Natural killer cell (primary cell): ENCODE measurements at regions not wholly inside any gene's neighbourhood (a gene's known extent, or its start where the extent isn't known, plus 50 kb on each side); places are given as distances from the start of the nearest gene placed in this dataset.

Source experiments
- ATAC-seq, 3 donors: fragments of 150-1000 bp in 2 of 3; fragments of 200-7000 bp in 1 of 3; cut with Tn5 transposase; 1 replicate in 1 of 3; 2 replicates in 2 of 3; pipeline ENCODE4 v1.10.0; 2021; ENCODE audit warnings: mild to moderate bottlenecking in 2 of 3, moderate library complexity in 2 of 3
- DNase-seq, 2 donors: peaks; one replicate each; pipeline versions ENCODE4 v3.0.0 to v3.0.0-alpha.2; 2013 to 2021; ENCODE audit warnings: mixed read lengths in 1 of 2
- H3K27ac ChIP-seq: one replicate; pipeline ENCODE4 v1.5.1; 2013; ENCODE audit warnings: mild to moderate bottlenecking, low read length
- H3K27me3 ChIP-seq: one replicate; pipeline ENCODE4 v1.6.1; 2013; ENCODE audit warnings: low read length; ENCODE audit not compliant: control insufficient read depth, insufficient read depth
- H3K36me3 ChIP-seq: one replicate; pipeline ENCODE4 v1.6.1; 2013; ENCODE audit warnings: low read length; ENCODE audit not compliant: control insufficient read depth, insufficient read depth
- H3K4me1 ChIP-seq: one replicate; pipeline ENCODE4 v1.6.1; 2013; ENCODE audit warnings: low read length; ENCODE audit not compliant: control insufficient read depth, insufficient read depth
- H3K4me3 ChIP-seq: one replicate; pipeline ENCODE4 v1.5.1; 2013; ENCODE audit warnings: low read length
- H3K9me3 ChIP-seq: one replicate; pipeline ENCODE4 v1.6.1; 2013; ENCODE audit warnings: low read length; ENCODE audit not compliant: control insufficient read depth, insufficient read depth
- H3K27ac Mint-ChIP-seq, 2 donors: one replicate each; pipeline ENCODE4 v1.8.0; 2022; ENCODE audit warnings: mild to moderate bottlenecking in 2 of 2, mixed read lengths in 2 of 2, moderate library complexity in 1 of 2
- H3K27me3 Mint-ChIP-seq, 2 donors: one replicate each; pipeline ENCODE4 v1.8.0; 2022; ENCODE audit warnings: low read depth in 2 of 2, mixed read lengths in 2 of 2
- H3K36me3 Mint-ChIP-seq: one replicate; pipeline ENCODE4 v1.8.0; 2022; ENCODE audit warnings: mixed read lengths
- H3K4me1 Mint-ChIP-seq, 2 donors: one replicate each; pipeline ENCODE4 v1.8.0; 2022; ENCODE audit warnings: mixed read lengths in 2 of 2
- H3K4me3 Mint-ChIP-seq: one replicate; pipeline ENCODE4 v1.8.0; 2022; ENCODE audit warnings: mild to moderate bottlenecking, moderate library complexity, mixed read lengths
- H3K9me3 Mint-ChIP-seq, 2 donors: one replicate each; pipeline ENCODE4 v1.8.0; 2022; ENCODE audit warnings: mixed read lengths in 2 of 2
- WGBS: methylation state at CpG from one replicate; pipeline ENCODE4 v1.1.7; 2013; ENCODE audit warnings: missing lambda C conversion rate; ENCODE audit not compliant: insufficient coverage; 5-methylcytosine and 5-hydroxymethylcytosine counted together
- intact Hi-C: fragments of 100-400 bp; cut with micrococcal nuclease; formaldehyde crosslinking; loops from one replicate; pipeline ENCODE4 v1.14.2; 2022
- TF ChIP-seq, protein P1 (sequence below): fragments of 200-600 bp; IDR thresholded peaks from one replicate; pipeline ENCODE4 v1.8.0; 2022; ENCODE audit warnings: antibody characterized with exemption

DNA sequence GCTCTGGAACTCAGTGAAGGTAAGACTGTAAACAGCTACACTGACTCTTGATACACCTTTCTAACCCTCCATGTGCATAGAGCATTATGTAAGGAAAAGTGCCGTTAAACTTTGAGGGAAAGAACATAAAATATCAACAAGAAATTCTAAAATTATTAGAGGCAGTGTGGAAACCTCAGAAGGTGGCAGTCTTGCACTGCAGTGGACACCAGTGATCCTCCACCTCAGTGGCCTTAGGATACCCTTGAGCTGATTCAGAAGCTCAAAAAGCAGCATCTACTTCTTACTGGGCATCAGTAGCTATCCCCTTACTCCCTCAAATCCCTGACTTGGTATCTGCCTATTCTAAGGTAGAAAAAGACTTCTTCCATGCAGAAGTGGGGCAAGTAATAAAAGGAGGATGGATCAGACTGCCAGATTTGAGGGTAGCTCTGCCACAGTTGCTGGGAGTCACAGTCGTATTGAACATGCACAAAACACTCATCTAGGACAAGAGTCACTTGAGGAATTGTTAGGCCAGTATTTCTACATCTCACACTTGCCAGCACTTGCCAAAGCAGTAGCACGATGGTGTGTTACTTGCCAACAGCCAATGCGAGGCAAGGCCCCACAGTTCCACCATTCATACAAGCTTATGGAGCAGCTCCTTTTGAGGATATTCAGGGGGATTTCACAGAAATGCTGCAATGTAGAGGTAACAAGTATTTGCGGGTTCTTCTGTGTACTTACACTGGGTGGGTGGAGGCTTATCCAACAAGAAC lies 529.4 kb upstream of the TSPY4 start:
- Mint-ChIP-seq H3K4me1 (no peaks in the 10 kb centered on the region), H3K4me3 (no peak overlapping the region), H3K9me3 (no peaks in the 10 kb centered on the region), H3K27ac (no peak overlapping the region), H3K27me3 (no peaks in the 10 kb centered on the region), H3K36me3 (no peaks in the 10 kb centered on the region)
- Histone ChIP-seq H3K4me3 (no peak overlapping the region), H3K36me3 (no peaks in the 10 kb centered on the region), H3K27me3 (no peaks in the 10 kb centered on the region), H3K27ac (no peak overlapping the region), H3K4me1 (no peaks in the 10 kb centered on the region), H3K9me3 (no peaks in the 10 kb centered on the region)
- TF ChIP-seq, protein P1, sequence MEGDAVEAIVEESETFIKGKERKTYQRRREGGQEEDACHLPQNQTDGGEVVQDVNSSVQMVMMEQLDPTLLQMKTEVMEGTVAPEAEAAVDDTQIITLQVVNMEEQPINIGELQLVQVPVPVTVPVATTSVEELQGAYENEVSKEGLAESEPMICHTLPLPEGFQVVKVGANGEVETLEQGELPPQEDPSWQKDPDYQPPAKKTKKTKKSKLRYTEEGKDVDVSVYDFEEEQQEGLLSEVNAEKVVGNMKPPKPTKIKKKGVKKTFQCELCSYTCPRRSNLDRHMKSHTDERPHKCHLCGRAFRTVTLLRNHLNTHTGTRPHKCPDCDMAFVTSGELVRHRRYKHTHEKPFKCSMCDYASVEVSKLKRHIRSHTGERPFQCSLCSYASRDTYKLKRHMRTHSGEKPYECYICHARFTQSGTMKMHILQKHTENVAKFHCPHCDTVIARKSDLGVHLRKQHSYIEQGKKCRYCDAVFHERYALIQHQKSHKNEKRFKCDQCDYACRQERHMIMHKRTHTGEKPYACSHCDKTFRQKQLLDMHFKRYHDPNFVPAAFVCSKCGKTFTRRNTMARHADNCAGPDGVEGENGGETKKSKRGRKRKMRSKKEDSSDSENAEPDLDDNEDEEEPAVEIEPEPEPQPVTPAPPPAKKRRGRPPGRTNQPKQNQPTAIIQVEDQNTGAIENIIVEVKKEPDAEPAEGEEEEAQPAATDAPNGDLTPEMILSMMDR = no peak
- DNase-seq = no peak
- 86% methylated on average over 3 of the region's 5 CpGs for WGBS
- no peak for ATAC-seq
- intact Hi-C loops = no loop called here

DNA sequence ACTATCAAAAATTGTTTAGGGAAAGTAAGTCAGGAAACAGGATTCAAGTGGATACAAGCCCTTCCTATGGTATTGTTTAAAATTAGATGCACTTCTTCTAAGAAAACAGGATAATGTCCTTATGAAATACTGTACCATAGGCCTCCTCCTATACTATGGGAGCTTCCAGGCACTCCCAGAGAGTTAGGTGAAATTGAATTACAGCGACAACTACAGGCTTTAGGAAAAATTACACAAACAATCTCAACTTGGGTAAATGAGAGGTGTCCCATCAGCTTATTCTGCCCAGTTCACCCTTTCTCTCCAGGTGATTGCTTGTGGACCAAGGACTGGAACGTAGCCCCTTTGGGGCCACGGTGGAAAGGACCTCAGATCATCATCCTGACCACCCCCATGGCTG lies 528.7 kb upstream of the TSPY4 start:
- Mint-ChIP-seq H3K36me3 (no peaks in the 10 kb centered on the region), H3K4me1 (no peaks in the 10 kb centered on the region), H3K27me3 (no peaks in the 10 kb centered on the region), H3K4me3 (no peak overlapping the region), H3K27ac (no peak overlapping the region), H3K9me3 (peaks cover 0 to 2% of the 10 kb centered on the region in 2 donors)
- no peak overlapping the region for H3K4me3 ChIP-seq
- H3K27me3 ChIP-seq = no peaks in the 10 kb centered on the region
- no peak overlapping the region for H3K27ac ChIP-seq
- DNase-seq (no peak), ATAC-seq (no peak)
- 5% methylated on average over 3 of the region's 3 CpGs for WGBS
- TF ChIP-seq, protein P1 = no peak
- H3K4me1 ChIP-seq = no peaks in the 10 kb centered on the region
- intact Hi-C loops = no loop called here
- no peaks in the 10 kb centered on the region for H3K9me3 ChIP-seq
- H3K36me3 ChIP-seq = no peaks in the 10 kb centered on the region

DNA sequence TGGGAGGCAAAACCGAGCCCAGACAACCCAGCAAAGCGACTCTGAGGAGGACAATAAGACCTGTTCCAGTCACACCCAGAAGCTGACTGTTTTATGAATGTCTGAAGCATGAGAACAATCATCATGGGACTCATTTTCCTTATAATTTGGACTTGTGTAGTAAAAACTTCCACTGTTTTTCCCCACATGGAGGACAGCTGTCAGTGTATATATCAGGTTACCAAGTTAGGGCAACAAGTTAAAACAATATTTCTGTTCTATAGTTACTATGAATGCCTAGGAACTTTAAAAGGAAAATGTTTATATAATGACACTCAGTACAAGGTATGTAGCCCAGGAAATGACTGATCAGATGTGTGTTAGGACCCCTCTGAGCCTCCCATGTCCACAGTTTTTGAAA lies 528.2 kb upstream of the TSPY4 start:
- intact Hi-C loops = no loop called here
- H3K4me3 Mint-ChIP-seq = no peak overlapping the region
- H3K27me3 ChIP-seq = no peaks in the 10 kb centered on the region
- TF ChIP-seq, protein P1 = no peak
- H3K36me3 Mint-ChIP-seq = no peaks in the 10 kb centered on the region
- peaks cover 0 to 2% of the 10 kb centered on the region in 2 donors for H3K9me3 Mint-ChIP-seq
- H3K4me1 ChIP-seq = no peaks in the 10 kb centered on the region
- no peak overlapping the region for H3K27ac ChIP-seq
- WGBS = 75% methylated on average over 2 of the region's 2 CpGs
- DNase-seq = no peak
- no peak overlapping the region for H3K27ac Mint-ChIP-seq
- H3K4me1 Mint-ChIP-seq = no peaks in the 10 kb centered on the region
- H3K4me3 ChIP-seq = no peak overlapping the region
- no peak for ATAC-seq
- no peaks in the 10 kb centered on the region for H3K27me3 Mint-ChIP-seq
- no peaks in the 10 kb centered on the region for H3K9me3 ChIP-seq
- no peaks in the 10 kb centered on the region for H3K36me3 ChIP-seq

DNA sequence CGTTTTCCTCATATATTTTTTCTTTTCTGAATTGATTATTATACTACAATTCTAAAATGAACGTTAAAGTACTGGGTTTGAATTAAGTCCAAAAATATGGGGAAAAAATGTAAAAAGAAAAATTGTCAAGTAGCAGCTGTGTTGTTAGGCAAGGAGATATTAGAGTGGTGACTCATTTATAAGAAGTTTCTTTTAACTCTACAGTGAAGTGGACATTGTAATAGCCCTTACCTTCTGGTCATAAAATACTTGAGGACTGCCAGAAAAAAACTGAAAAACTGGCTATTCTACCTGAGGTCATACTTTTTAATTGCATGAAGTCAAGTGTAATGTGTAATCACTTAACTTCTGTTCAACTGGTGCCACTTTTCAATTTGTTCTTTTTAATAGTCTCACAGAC lies 523.1 kb upstream of the TSPY4 start:
- intact Hi-C loops = no loop called here
- no peak for ATAC-seq
- no peaks in the 10 kb centered on the region for H3K36me3 Mint-ChIP-seq

More for the DNA sequence above, 523.1 kb upstream of the TSPY4 start:
- no peak for DNase-seq
- no peak overlapping the region for H3K27ac Mint-ChIP-seq
- no peaks in the 10 kb centered on the region for H3K9me3 ChIP-seq
- TF ChIP-seq, protein P1 = no peak
- H3K4me3 Mint-ChIP-seq = no peak overlapping the region
- H3K4me1 ChIP-seq = no peaks in the 10 kb centered on the region
- no CpG with 5 or more reads among the region's 2 CpGs for WGBS
- no peaks in the 10 kb centered on the region for H3K27me3 ChIP-seq
- no peaks in the 10 kb centered on the region for H3K36me3 ChIP-seq
- H3K9me3 Mint-ChIP-seq = peaks cover 0 to 2% of the 10 kb centered on the region in 2 donors
- H3K4me3 ChIP-seq = no peak overlapping the region
- H3K27me3 Mint-ChIP-seq = no peaks in the 10 kb centered on the region
- H3K27ac ChIP-seq = no peak overlapping the region
- H3K4me1 Mint-ChIP-seq = no peaks in the 10 kb centered on the region
